ENCODE measurements at regions not wholly inside any gene's neighbourhood (a gene's known extent, or its start where the extent isn't known, plus 50 kb on each side); places are given as distances from the start of the nearest gene placed in this dataset.

GRCh38 chr2:116317111-116317510 is 1497.4 kb upstream of the DDX18 start:
- TF ChIP-seq EP300 (IDR thresholded peaks at IDR 0.05; ENCODE audit: low read depth) (no peak), POLR2A (IDR thresholded peaks at IDR 0.05) (no peak), POLR2AphosphoS5 (IDR thresholded peaks at IDR 0.05) (no peak)
- TF ChIP-seq, protein P1, sequence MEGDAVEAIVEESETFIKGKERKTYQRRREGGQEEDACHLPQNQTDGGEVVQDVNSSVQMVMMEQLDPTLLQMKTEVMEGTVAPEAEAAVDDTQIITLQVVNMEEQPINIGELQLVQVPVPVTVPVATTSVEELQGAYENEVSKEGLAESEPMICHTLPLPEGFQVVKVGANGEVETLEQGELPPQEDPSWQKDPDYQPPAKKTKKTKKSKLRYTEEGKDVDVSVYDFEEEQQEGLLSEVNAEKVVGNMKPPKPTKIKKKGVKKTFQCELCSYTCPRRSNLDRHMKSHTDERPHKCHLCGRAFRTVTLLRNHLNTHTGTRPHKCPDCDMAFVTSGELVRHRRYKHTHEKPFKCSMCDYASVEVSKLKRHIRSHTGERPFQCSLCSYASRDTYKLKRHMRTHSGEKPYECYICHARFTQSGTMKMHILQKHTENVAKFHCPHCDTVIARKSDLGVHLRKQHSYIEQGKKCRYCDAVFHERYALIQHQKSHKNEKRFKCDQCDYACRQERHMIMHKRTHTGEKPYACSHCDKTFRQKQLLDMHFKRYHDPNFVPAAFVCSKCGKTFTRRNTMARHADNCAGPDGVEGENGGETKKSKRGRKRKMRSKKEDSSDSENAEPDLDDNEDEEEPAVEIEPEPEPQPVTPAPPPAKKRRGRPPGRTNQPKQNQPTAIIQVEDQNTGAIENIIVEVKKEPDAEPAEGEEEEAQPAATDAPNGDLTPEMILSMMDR (IDR thresholded peaks at IDR 0.05): no peak

All from transverse colon (tissue), 4 donors.